ENCODE measurements at regions not wholly inside any gene's neighbourhood (a gene's known extent, or its start where the extent isn't known, plus 50 kb on each side); places are given as distances from the start of the nearest gene placed in this dataset.

DNA sequence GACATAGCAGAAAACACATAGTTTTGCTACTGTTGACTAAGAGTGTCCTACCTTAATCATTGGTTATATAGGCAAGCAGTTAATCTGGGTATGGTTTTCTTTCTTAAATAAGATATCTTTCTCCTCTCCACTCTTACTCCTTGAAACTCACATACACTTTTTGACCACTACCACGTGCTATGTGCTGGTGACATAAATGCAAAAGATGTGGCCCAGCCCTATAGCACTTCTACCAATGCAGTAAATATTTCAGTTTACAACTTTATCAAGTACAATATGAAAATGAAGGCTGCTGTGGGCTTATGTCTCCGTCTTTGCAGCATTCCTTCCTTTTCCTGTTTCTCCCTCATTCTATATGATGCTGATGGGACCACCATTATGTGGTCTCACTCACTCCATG lies 410.2 kb upstream of the CFAP20DC start:
- TF ChIP-seq, protein P1, sequence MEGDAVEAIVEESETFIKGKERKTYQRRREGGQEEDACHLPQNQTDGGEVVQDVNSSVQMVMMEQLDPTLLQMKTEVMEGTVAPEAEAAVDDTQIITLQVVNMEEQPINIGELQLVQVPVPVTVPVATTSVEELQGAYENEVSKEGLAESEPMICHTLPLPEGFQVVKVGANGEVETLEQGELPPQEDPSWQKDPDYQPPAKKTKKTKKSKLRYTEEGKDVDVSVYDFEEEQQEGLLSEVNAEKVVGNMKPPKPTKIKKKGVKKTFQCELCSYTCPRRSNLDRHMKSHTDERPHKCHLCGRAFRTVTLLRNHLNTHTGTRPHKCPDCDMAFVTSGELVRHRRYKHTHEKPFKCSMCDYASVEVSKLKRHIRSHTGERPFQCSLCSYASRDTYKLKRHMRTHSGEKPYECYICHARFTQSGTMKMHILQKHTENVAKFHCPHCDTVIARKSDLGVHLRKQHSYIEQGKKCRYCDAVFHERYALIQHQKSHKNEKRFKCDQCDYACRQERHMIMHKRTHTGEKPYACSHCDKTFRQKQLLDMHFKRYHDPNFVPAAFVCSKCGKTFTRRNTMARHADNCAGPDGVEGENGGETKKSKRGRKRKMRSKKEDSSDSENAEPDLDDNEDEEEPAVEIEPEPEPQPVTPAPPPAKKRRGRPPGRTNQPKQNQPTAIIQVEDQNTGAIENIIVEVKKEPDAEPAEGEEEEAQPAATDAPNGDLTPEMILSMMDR (conservative IDR thresholded peaks at IDR 0.05): no peak
- TF ChIP-seq EZH2 (IDR thresholded peaks at IDR 0.05; ENCODE audit: low read depth): no peak

Measured in PC-9 (cell line).